ENCODE measurements at regions not wholly inside any gene's neighbourhood (a gene's known extent, or its start where the extent isn't known, plus 50 kb on each side); places are given as distances from the start of the nearest gene placed in this dataset.

DNA sequence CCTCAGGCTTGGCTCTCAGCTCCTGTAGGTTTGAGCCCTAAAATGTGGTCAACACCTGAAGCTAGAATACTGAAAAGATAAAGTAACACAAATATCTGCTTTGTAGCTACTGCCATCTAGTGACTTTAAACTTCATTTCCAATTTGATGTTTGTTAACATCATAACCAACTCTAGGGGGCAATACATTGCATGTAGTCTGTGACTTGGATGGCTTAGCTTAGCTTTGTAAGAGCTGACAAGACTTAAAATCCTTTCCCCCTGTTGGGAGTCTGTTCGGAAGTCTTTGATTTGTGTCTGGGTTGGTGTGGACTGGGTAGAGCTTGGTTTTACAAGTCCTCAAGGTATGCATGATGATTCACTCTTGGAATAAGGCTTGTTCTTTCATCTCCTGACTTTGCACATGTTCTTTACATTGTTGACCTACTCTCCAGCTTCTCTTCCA is 51.7 kb downstream of the SCN11A start:
- TF ChIP-seq, protein P1, sequence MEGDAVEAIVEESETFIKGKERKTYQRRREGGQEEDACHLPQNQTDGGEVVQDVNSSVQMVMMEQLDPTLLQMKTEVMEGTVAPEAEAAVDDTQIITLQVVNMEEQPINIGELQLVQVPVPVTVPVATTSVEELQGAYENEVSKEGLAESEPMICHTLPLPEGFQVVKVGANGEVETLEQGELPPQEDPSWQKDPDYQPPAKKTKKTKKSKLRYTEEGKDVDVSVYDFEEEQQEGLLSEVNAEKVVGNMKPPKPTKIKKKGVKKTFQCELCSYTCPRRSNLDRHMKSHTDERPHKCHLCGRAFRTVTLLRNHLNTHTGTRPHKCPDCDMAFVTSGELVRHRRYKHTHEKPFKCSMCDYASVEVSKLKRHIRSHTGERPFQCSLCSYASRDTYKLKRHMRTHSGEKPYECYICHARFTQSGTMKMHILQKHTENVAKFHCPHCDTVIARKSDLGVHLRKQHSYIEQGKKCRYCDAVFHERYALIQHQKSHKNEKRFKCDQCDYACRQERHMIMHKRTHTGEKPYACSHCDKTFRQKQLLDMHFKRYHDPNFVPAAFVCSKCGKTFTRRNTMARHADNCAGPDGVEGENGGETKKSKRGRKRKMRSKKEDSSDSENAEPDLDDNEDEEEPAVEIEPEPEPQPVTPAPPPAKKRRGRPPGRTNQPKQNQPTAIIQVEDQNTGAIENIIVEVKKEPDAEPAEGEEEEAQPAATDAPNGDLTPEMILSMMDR (IDR thresholded peaks at IDR 0.05; ENCODE audit: low read depth, low read length), result peak; percentile 89
- DNase-seq (ENCODE audit: extremely low read depth, low read depth), result peak; percentile 25

DNA sequence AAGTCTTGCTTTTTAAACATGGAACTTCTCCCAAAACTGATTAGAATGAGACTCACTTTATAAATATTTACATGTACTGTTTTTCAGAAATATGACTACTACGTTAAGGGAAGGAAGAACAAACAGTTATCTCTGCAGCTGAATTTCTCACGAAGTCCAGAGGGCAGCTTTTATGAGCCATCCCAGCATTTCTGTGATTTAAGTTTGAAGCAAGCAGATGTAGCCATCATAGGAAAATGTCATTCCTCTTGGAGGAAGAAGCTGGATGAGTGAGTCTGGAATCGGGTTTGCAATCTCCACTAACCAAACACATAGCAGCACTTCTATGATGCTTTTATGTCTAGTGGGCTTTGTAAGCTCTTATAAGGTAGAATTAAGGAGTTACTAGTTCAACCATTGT is 53.7 kb downstream of the SCN11A start:
- TF ChIP-seq, protein P1 (IDR thresholded peaks at IDR 0.05; ENCODE audit: low read depth, low read length), result no peak
- DNase-seq (ENCODE audit: extremely low read depth, low read depth), result no peak

DNA sequence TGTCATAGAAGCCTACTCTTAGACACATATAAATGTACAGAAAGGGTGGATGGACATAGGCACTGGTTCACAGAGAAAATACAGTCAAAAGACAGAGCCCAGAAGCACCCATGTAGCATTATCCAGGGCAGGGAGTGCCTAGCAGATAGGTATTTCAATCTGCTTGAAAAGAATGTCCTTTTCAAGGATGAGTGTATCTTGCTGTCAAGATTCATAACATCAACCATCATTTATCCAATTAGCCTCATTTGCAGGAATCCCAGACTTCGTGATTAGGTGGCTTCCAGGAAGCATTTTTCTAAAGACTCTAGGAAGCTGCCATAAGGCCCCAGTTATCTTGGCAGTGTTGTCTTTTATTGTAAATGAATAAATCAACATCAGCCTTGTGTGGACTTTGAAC is 55.6 kb downstream of the SCN11A start:
- TF ChIP-seq, protein P1 (IDR thresholded peaks at IDR 0.05; ENCODE audit: low read depth, low read length), result no peak

DNA sequence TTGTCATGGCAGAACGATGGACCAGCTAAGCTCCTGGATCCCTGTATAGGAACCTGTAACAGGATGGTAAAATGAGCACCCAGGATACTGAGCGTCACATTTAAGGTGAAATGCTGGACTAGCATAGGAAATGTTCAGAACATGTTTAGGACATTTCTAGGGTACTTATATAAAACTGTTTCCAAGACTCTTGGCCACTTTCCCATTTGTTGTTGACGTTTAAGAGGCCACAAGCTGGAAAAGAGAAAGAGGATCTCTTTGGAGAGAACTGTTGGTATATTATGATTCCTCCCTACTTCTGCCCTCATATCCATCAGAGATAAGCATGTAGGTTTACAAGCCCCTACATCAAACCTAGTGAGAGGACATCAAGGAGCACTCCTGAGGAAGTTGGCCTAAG is 57.5 kb downstream of the SCN11A start:
- TF ChIP-seq, protein P1 (IDR thresholded peaks at IDR 0.05; ENCODE audit: low read depth, low read length), result no peak
- DNase-seq (ENCODE audit: extremely low read depth, low read depth), result no peak

More for the DNA sequence above, 55.6 kb downstream of the SCN11A start:
- no peak for DNase-seq (ENCODE audit: extremely low read depth, low read depth)

DNA sequence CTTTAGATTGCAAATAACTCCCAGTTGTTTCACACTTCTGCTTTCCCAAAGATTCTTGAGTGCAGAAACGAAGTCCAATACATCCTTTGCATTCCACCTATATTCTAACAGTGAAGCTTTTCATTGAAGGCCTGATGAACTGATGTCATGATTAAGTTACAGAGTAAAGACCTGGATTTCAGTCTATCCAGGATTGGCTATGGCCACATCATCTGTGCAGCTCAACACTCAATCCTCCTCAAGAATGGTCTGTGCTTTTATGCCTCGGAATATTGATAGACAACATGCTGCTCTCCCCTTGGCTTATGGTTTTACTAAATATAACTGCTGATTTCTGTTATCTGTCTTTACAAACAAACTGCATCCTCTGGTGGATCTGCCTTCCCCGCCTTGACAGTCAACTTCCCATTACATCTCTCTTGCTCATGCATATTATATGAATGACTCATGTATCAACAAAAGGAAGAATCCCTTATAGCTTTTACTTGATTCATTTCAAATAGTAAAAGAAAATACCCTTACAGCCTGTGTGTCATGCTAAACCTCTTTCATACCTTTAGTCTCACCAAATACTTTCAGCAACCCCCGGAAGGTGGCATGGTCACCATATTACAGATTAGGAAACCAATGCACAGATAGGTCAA is 59.5 kb downstream of the SCN11A start:
- no peak for DNase-seq (ENCODE audit: extremely low read depth, low read depth)

DNA sequence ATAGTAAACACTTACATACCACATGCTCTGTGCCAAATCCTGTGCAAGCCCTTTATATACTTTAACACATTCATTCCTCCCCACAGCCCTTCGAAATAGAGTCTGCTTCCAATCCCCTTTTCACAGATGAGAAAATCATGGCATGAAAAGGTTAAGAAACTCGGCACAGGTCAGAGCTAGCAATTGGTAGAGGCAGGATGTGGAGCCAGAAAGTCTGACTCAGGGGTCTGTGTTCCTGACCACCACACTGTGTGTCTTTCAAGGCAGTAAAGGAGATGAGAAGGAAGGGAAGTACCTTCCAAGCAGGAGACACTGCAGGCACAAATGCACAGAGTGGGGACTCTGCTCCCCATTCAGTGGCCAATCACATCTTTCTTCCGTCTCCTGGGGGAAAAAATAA is 61.1 kb downstream of the SCN11A start:
- TF ChIP-seq, protein P1 (IDR thresholded peaks at IDR 0.05; ENCODE audit: low read depth, low read length), result no peak
- DNase-seq (ENCODE audit: extremely low read depth, low read depth), result no peak

More for the DNA sequence above, 59.5 kb downstream of the SCN11A start:
- TF ChIP-seq, protein P1 (IDR thresholded peaks at IDR 0.05; ENCODE audit: low read depth, low read length), result no peak

DNA sequence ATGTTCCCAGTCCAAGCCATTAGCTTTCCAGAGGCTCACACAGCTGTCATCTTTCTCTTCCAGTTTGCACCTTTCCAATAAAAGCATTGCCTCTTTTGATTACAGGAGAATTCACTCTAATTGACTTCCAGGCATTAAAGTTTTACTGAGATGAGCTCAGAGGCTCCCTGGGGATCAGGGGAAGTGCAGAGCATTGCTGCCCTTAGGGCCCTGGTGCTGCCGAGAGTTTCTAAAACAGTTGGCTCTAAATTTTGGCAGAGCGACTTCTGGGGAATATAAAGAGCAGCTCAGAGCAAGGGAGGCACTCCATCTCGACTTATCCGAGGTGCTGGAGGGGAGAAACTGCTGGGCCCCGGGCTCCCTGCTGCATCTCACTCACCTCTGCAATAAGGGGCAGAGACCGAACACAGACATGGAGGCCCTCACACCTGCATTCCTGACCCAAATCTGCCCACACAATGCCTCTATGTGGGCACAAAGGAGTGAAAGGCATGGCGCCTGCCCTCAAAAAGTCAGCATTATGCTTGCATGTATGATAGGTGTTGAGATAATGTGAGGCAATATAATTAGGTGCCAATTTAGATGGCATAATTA is 61.7 kb downstream of the SCN11A start:
- TF ChIP-seq, protein P1 (IDR thresholded peaks at IDR 0.05; ENCODE audit: low read depth, low read length), result no peak
- no peak for DNase-seq (ENCODE audit: extremely low read depth, low read depth)
